ENCODE measurements at regions not wholly inside any gene's neighbourhood (a gene's known extent, or its start where the extent isn't known, plus 50 kb on each side); places are given as distances from the start of the nearest gene placed in this dataset.

DNA sequence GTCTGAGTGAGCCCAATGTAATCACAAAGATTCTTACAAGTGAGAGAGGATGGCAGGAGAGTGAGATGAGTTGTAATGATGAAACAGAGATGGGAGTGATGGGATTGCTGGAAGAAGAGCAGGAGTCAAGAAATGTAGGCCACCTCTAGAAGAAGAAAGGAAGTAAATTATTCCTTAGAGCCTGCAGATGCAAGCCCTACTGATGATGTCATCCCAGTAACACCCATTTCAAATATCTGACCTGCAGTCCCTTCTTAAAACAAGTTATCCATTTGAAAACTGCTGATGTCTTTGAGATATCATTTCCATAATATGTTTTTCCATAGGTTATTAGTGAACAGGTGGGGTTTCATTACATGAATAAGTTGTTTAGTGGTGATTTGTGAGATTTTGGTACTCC is 888.0 kb upstream of the SLC39A10 start:
- DNase-seq, result no peak
- Histone ChIP-seq H3K4me1 (ENCODE audit: control insufficient read depth in 2 of 2, insufficient read depth in 2 of 2, low read length in 2 of 2) (no peaks in the 10 kb centered on the region), H3K27me3 (replicated peaks in 1 of 4; ENCODE audit: control extremely low read depth in 1 of 4, control insufficient read depth in 3 of 4, insufficient read depth in 4 of 4, low read length in 3 of 4) (no peaks in the 10 kb centered on the region), H3K79me2 (ENCODE audit: control insufficient read depth, insufficient read depth, low read length) (no peaks in the 10 kb centered on the region), H2AFZ (ENCODE audit: insufficient read depth, low read depth, low read length, poor library complexity, severe bottlenecking) (no peak overlapping the region), H3K9me3 (ENCODE audit: control extremely low read depth in 1 of 3, control insufficient read depth in 2 of 3, insufficient read depth in 1 of 3, low read length in 2 of 3) (no peaks in the 10 kb centered on the region), H4K20me1 (ENCODE audit: control insufficient read depth, insufficient read depth, low read length, poor library complexity, severe bottlenecking) (no peaks in the 10 kb centered on the region), H3K27ac (ENCODE audit: low read length in 2 of 2) (no peak overlapping the region), H3K9ac (ENCODE audit: low read length) (no peak overlapping the region), H3K4me3 (ENCODE audit: control extremely low read depth in 1 of 5, extremely low read depth in 1 of 5, insufficient read depth in 1 of 5, low read depth in 2 of 5, low read length in 4 of 5) (no peak overlapping the region), H3K4me2 (replicated peaks; ENCODE audit: low read depth, low read length, poor library complexity, severe bottlenecking) (no peak overlapping the region), H3K36me3 (replicated peaks in 1 of 2; ENCODE audit: control extremely low read depth in 1 of 2, control insufficient read depth in 1 of 2, extremely low read depth in 1 of 2, insufficient read depth in 2 of 2, low read length in 1 of 2) (no peaks in the 10 kb centered on the region)
- Mint-ChIP-seq H3K27ac (no peak overlapping the region), H3K4me3 (no peak overlapping the region), H3K9me3 (ENCODE audit: insufficient read depth) (peaks cover 11% of the 10 kb centered on the region), H3K4me1 (no peaks in the 10 kb centered on the region), H3K27me3 (no peaks in the 10 kb centered on the region)
- intact Hi-C loops (cut with micrococcal nuclease), result no loop called here
- ATAC-seq (ENCODE audit: low read depth), result no peak
- CTCF ChIA-PET, result no interaction called here
- POLR2A ChIA-PET, result no interaction called here
- TF ChIP-seq EZH2 (IDR thresholded peaks at IDR 0.05; ENCODE audit: borderline replicate concordance, insufficient read depth, low read depth, low read length, poor library complexity, severe bottlenecking), result no peak
- no peak for TF ChIP-seq CTCF (IDR thresholded peaks at IDR 0.05)

GRCh38 chr2:194765723-194766122 is 891.3 kb upstream of the SLC39A10 start:
- H3K4me3 ChIP-seq (ENCODE audit: control extremely low read depth in 1 of 5, extremely low read depth in 1 of 5, insufficient read depth in 1 of 5, low read depth in 2 of 5, low read length in 4 of 5), result no peak overlapping the region
- H3K4me2 ChIP-seq (replicated peaks; ENCODE audit: low read depth, low read length, poor library complexity, severe bottlenecking), result no peak overlapping the region
- H2AFZ ChIP-seq (ENCODE audit: insufficient read depth, low read depth, low read length, poor library complexity, severe bottlenecking), result no peak overlapping the region
- TF ChIP-seq EZH2 (IDR thresholded peaks at IDR 0.05; ENCODE audit: borderline replicate concordance, insufficient read depth, low read depth, low read length, poor library complexity, severe bottlenecking), result no peak
- no peak for TF ChIP-seq CTCF (IDR thresholded peaks at IDR 0.05)
- ChIA-PET POLR2A (no interaction called here), CTCF (no interaction called here)
- DNase-seq (no peak), ATAC-seq (ENCODE audit: low read depth) (no peak)
- H3K79me2 ChIP-seq (ENCODE audit: control insufficient read depth, insufficient read depth, low read length), result no peaks in the 10 kb centered on the region
- intact Hi-C loops (cut with micrococcal nuclease), result no loop called here
- no peak overlapping the region for H3K9ac ChIP-seq (ENCODE audit: low read length)
- Mint-ChIP-seq H3K4me3 (no peak overlapping the region), H3K27ac (no peak overlapping the region), H3K9me3 (ENCODE audit: insufficient read depth) (peaks cover 6% of the 10 kb centered on the region), H3K27me3 (no peaks in the 10 kb centered on the region), H3K4me1 (no peaks in the 10 kb centered on the region)
- H3K27me3 ChIP-seq (replicated peaks in 1 of 4; ENCODE audit: control extremely low read depth in 1 of 4, control insufficient read depth in 3 of 4, insufficient read depth in 4 of 4, low read length in 3 of 4), result no peaks in the 10 kb centered on the region
- no peaks in the 10 kb centered on the region for H3K9me3 ChIP-seq (ENCODE audit: control extremely low read depth in 1 of 3, control insufficient read depth in 2 of 3, insufficient read depth in 1 of 3, low read length in 2 of 3)
- H3K36me3 ChIP-seq (replicated peaks in 1 of 2; ENCODE audit: control extremely low read depth in 1 of 2, control insufficient read depth in 1 of 2, extremely low read depth in 1 of 2, insufficient read depth in 2 of 2, low read length in 1 of 2), result no peaks in the 10 kb centered on the region
- no peaks in the 10 kb centered on the region for H4K20me1 ChIP-seq (ENCODE audit: control insufficient read depth, insufficient read depth, low read length, poor library complexity, severe bottlenecking)
- H3K27ac ChIP-seq (ENCODE audit: low read length in 2 of 2), result no peak overlapping the region
- 88% methylated on average over 2 of the region's 3 CpGs for WGBS (ENCODE audit: insufficient coverage)
- no peaks in the 10 kb centered on the region for H3K4me1 ChIP-seq (ENCODE audit: control insufficient read depth in 2 of 2, insufficient read depth in 2 of 2, low read length in 2 of 2)

Measured in B cell (primary cell).